ENCODE measurements at regions not wholly inside any gene's neighbourhood (a gene's known extent, or its start where the extent isn't known, plus 50 kb on each side); places are given as distances from the start of the nearest gene placed in this dataset.
A peak's percentile ranks its signal among the peaks of the same experiment; 100 is the strongest.

GRCh38 chr2:18387441-18388206, 172.8 kb downstream of the RDH14 start:
- DNase-seq (ENCODE audit: low spot score) = peak; percentile 61
- 54% methylated on average over 15 of the region's 15 CpGs for WGBS
- Histone ChIP-seq H3K4me3 (no peak overlapping the region), H3K27me3 (replicated peaks; ENCODE audit: insufficient read depth) (no peaks in the 10 kb centered on the region), H3K27ac (no peak overlapping the region), H3K36me3 (no peaks in the 10 kb centered on the region), H3K9me3 (no peaks in the 10 kb centered on the region), H3K4me1 (replicated peaks) (no peaks in the 10 kb centered on the region)
- no peak for TF ChIP-seq POLR2A (IDR thresholded peaks at IDR 0.05)
- peak; percentile 77 to 98 (median 86) for TF ChIP-seq CTCF (IDR thresholded peaks at IDR 0.05)
- intact Hi-C loops (cut with DNase I) = loop anchor here (5.0 kb wide), 4 partner anchors 135 to 1480 kb away; no protein-coding TSS in a partner anchor

- intact Hi-C loops (cut with DNase I) = no loop called here
- 60% methylated on average over 1 of the region's 1 CpG for WGBS
- H3K36me3 ChIP-seq = no peaks in the 10 kb centered on the region
Observed at GRCh38 chr2:18384242-18384641, 176.2 kb downstream of the RDH14 start.

GRCh38 chr2:18381386-18381785, 179.1 kb downstream of the RDH14 start:
- intact Hi-C loops (cut with DNase I) = no loop called here
- Histone ChIP-seq H3K27me3 (replicated peaks; ENCODE audit: insufficient read depth) (no peaks in the 10 kb centered on the region), H3K4me3 (no peak overlapping the region), H3K27ac (no peak overlapping the region), H3K4me1 (replicated peaks) (no peaks in the 10 kb centered on the region), H3K36me3 (no peaks in the 10 kb centered on the region), H3K9me3 (no peaks in the 10 kb centered on the region)
- DNase-seq (ENCODE audit: low spot score) = no peak
- TF ChIP-seq POLR2AphosphoS5 (IDR thresholded peaks at IDR 0.05) (no peak), POLR2A (IDR thresholded peaks at IDR 0.05) (no peak)

More at GRCh38 chr2:18384242-18384641, 176.2 kb downstream of the RDH14 start:
- Histone ChIP-seq H3K4me3 (no peak overlapping the region), H3K27ac (no peak overlapping the region), H3K4me1 (replicated peaks) (no peaks in the 10 kb centered on the region), H3K9me3 (no peaks in the 10 kb centered on the region), H3K27me3 (replicated peaks; ENCODE audit: insufficient read depth) (no peaks in the 10 kb centered on the region)
- no peak for DNase-seq (ENCODE audit: low spot score)
- TF ChIP-seq CTCF (IDR thresholded peaks at IDR 0.05) = no peak
- TF ChIP-seq POLR2A (IDR thresholded peaks at IDR 0.05) = no peak
- TF ChIP-seq POLR2AphosphoS5 (IDR thresholded peaks at IDR 0.05) = no peak

- WGBS = 81% methylated on average over 3 of the region's 3 CpGs
- DNase-seq (ENCODE audit: low spot score) = no peak
- Histone ChIP-seq H3K36me3 (no peaks in the 10 kb centered on the region), H3K4me3 (no peak overlapping the region), H3K9me3 (no peaks in the 10 kb centered on the region), H3K27me3 (replicated peaks; ENCODE audit: insufficient read depth) (no peaks in the 10 kb centered on the region), H3K4me1 (replicated peaks) (no peaks in the 10 kb centered on the region), H3K27ac (no peak overlapping the region)
- intact Hi-C loops (cut with DNase I) = no loop called here
- TF ChIP-seq POLR2A (IDR thresholded peaks at IDR 0.05) (no peak), CTCF (IDR thresholded peaks at IDR 0.05) (no peak), POLR2AphosphoS5 (IDR thresholded peaks at IDR 0.05) (no peak)
Observed at GRCh38 chr2:18380321-18380720, 180.1 kb downstream of the RDH14 start.

- Histone ChIP-seq H3K27me3 (replicated peaks; ENCODE audit: insufficient read depth) (no peaks in the 10 kb centered on the region), H3K36me3 (no peaks in the 10 kb centered on the region), H3K4me1 (replicated peaks) (no peaks in the 10 kb centered on the region), H3K27ac (no peak overlapping the region), H3K9me3 (no peaks in the 10 kb centered on the region), H3K4me3 (no peak overlapping the region)
- intact Hi-C loops (cut with DNase I) = loop anchor here (5.0 to 10.0 kb wide), 3 partner anchors 195 to 655 kb away; no protein-coding TSS in a partner anchor
- 79% methylated on average over 7 of the region's 7 CpGs for WGBS
- DNase-seq (ENCODE audit: low spot score) = no peak
- TF ChIP-seq POLR2AphosphoS5 (IDR thresholded peaks at IDR 0.05) (no peak), POLR2A (IDR thresholded peaks at IDR 0.05) (no peak), CTCF (IDR thresholded peaks at IDR 0.05) (no peak)
Observed at GRCh38 chr2:18379870-18380269, 180.6 kb downstream of the RDH14 start.
